ENCODE measurements at regions not wholly inside any gene's neighbourhood (a gene's known extent, or its start where the extent isn't known, plus 50 kb on each side); places are given as distances from the start of the nearest gene placed in this dataset.

DNA sequence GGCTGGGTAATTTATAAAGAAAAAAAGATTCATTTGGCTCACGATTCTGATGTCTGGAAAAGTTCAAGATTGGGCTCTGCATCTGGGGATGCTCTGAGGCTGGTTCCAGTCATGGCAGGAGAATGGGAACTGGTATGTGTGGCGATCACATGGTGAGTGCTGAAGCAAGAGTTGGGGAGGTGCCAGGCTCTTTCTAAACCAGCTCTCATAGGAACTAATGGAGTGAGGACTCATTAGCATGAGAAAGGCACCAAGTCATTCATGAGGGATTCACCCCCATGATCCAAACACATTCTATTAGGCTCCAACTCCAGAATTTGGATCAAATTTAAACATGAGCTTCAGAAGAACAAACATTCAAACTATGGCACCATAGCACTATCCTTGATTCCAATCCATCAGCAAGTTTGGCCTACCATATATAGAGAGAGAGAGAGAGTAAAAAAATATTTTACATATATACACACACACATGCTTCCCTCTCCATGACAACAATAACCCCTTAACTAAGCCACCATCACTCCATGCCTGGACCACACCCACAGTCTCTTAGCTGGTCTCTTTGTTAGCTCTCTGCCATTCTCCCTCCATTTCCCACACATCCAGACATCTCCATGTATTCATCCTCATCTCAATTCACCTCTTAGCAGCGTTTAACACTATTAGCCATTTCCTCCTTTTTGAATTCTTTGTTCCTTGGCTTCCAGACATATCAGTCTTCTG lies 57.9 kb downstream of the NPY start:
- H3K36me3 Mint-ChIP-seq = no peaks in the 10 kb centered on the region
- peaks cover 15% of the 10 kb centered on the region for H3K27me3 Mint-ChIP-seq
- TF ChIP-seq, protein P1, sequence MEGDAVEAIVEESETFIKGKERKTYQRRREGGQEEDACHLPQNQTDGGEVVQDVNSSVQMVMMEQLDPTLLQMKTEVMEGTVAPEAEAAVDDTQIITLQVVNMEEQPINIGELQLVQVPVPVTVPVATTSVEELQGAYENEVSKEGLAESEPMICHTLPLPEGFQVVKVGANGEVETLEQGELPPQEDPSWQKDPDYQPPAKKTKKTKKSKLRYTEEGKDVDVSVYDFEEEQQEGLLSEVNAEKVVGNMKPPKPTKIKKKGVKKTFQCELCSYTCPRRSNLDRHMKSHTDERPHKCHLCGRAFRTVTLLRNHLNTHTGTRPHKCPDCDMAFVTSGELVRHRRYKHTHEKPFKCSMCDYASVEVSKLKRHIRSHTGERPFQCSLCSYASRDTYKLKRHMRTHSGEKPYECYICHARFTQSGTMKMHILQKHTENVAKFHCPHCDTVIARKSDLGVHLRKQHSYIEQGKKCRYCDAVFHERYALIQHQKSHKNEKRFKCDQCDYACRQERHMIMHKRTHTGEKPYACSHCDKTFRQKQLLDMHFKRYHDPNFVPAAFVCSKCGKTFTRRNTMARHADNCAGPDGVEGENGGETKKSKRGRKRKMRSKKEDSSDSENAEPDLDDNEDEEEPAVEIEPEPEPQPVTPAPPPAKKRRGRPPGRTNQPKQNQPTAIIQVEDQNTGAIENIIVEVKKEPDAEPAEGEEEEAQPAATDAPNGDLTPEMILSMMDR (conservative IDR thresholded peaks at IDR 0.05) = no peak
- DNase-seq (ENCODE audit: extremely low spot score, unreplicated experiment) = no peak
- H3K4me3 Mint-ChIP-seq = no peak overlapping the region
- no peak overlapping the region for H3K27ac Mint-ChIP-seq
- H3K9me3 Mint-ChIP-seq = no peaks in the 10 kb centered on the region
- peaks cover 6% of the 10 kb centered on the region for H3K4me1 Mint-ChIP-seq (ENCODE audit: unreplicated experiment)

GRCh38 chr7:24343614-24344013 lies 59.6 kb downstream of the NPY start:
- H3K36me3 Mint-ChIP-seq = no peaks in the 10 kb centered on the region
- H3K9me3 Mint-ChIP-seq = no peaks in the 10 kb centered on the region
- no peak overlapping the region for H3K4me3 Mint-ChIP-seq
- H3K27ac Mint-ChIP-seq = no peak overlapping the region
- TF ChIP-seq, protein P1 (conservative IDR thresholded peaks at IDR 0.05) = no peak
- H3K27me3 Mint-ChIP-seq = no peaks in the 10 kb centered on the region
- DNase-seq (ENCODE audit: extremely low spot score, unreplicated experiment) = no peak
- peaks cover 6% of the 10 kb centered on the region for H3K4me1 Mint-ChIP-seq (ENCODE audit: unreplicated experiment)

DNA sequence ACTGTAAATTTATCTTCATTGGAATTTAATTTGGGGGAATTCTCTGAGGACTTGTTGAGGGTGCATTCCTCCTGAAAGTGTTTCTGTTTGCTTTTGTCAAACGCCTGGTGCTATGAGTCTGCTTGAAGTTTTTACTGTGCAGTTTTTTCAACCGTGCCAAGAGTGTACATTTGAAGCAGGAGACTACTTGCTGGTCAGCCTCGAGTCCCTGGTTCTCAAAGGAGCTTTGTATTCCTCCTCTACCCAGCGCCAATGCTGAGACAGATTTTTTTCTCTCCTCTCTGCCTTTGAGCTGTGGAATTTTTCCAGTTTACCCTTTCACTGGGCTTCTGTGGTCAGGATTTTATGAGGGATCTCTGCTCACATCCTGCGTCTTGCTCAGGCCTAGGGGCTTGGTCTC lies 62.1 kb downstream of the NPY start:
- H3K4me1 Mint-ChIP-seq (ENCODE audit: unreplicated experiment) = peaks cover 6% of the 10 kb centered on the region
- no peaks in the 10 kb centered on the region for H3K9me3 Mint-ChIP-seq
- no peaks in the 10 kb centered on the region for H3K36me3 Mint-ChIP-seq
- no peak overlapping the region for H3K27ac Mint-ChIP-seq
- TF ChIP-seq, protein P1 (conservative IDR thresholded peaks at IDR 0.05) = no peak
- no peak for DNase-seq (ENCODE audit: extremely low spot score, unreplicated experiment)
- H3K27me3 Mint-ChIP-seq = no peaks in the 10 kb centered on the region
- no peak overlapping the region for H3K4me3 Mint-ChIP-seq

DNA sequence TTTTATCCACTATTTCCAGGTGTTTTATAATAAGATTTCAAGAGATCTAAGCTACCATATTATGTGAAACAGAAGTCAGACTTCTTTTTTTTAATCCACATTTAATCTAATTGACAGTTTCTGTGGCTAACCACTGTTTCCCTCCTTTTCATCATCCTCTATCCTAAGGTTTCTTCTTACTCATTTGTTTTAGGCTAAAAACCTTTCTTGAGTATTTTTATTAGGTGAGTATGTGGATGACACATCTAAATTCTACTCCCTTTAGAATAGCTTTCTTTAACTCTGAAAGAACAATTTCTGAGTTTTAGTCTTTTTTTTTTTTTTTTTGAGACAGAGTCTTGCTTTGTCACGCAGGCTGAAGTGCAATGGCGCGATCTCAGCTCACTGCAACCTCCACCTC lies 62.7 kb downstream of the NPY start:
- DNase-seq (ENCODE audit: extremely low spot score, unreplicated experiment) = no peak
- TF ChIP-seq, protein P1 (conservative IDR thresholded peaks at IDR 0.05) = no peak
- H3K4me3 Mint-ChIP-seq = no peak overlapping the region
- H3K36me3 Mint-ChIP-seq = no peaks in the 10 kb centered on the region
- no peak overlapping the region for H3K27ac Mint-ChIP-seq
- peaks cover 6% of the 10 kb centered on the region for H3K4me1 Mint-ChIP-seq (ENCODE audit: unreplicated experiment)
- H3K9me3 Mint-ChIP-seq = no peaks in the 10 kb centered on the region
- no peaks in the 10 kb centered on the region for H3K27me3 Mint-ChIP-seq

- Mint-ChIP-seq H3K4me1 (ENCODE audit: unreplicated experiment) (peaks cover 6% of the 10 kb centered on the region), H3K36me3 (no peaks in the 10 kb centered on the region), H3K4me3 (no peak overlapping the region), H3K27me3 (no peaks in the 10 kb centered on the region), H3K27ac (no peak overlapping the region), H3K9me3 (peaks cover 7% of the 10 kb centered on the region)
- TF ChIP-seq, protein P1 (conservative IDR thresholded peaks at IDR 0.05) = no peak
- no peak for DNase-seq (ENCODE audit: extremely low spot score, unreplicated experiment)
These were observed 65.3 kb downstream of the NPY start for GRCh38 chr7:24349339-24349738.

All from type B pancreatic cell (in vitro differentiated cells).